GM12878 (cell line): ENCODE measurements at regions not wholly inside any gene's neighbourhood (a gene's known extent, or its start where the extent isn't known, plus 50 kb on each side); places are given as distances from the start of the nearest gene placed in this dataset.

Experiments used
- ATAC-seq: fragments of 200-7000 bp; cut with Tn5 transposase; 3 replicates; pipeline ENCODE4 v1.9.1; 2020; ENCODE audit warnings: mild to moderate bottlenecking, moderate library complexity
- BruUV-seq: library from RNA; stranded (reverse); fragments of 400-500 nt; replicated peaks from 2 replicates; lab custom pipeline; 2021; lab: Mats Ljungman, UMichigan
- CTCF ChIA-PET: fragments of 300-600 bp; sonication (Branson Sonifier 250); formaldehyde crosslinking; extraction: SDS; loops from one replicate; lab custom pipeline; 2021; ENCODE audit warnings: inconsistent platforms; lab: Yijun Ruan, JAX
- POLR2A ChIA-PET: fragments of 350-600 bp; formaldehyde crosslinking; extraction: SDS; loops from one replicate; lab custom pipeline; 2021; ENCODE audit warnings: inconsistent platforms; lab: Charles Lee
- RAD21 ChIA-PET: fragments of 300-600 bp; sonication (Branson Sonifier 250); formaldehyde crosslinking; loops from one replicate; lab custom pipeline; 2023; ENCODE audit warnings: antibody characterized with exemption; ENCODE audit not compliant: unreplicated experiment; lab: Charles Lee
- SMC1A ChIA-PET: fragments of 300-600 bp; sonication (Branson Sonifier 250); formaldehyde crosslinking; loops from one replicate; lab custom pipeline; 2023; ENCODE audit not compliant: unreplicated experiment, uncharacterized antibody; lab: Charles Lee
- DNase-seq: peaks from one replicate; pipeline ENCODE4 v3.0.0-alpha.2; 2011; ENCODE audit warnings: low read depth, low spot score
- FAIRE-seq: peaks from 3 replicates; lab custom pipeline; 2011; peaks lifted over from hg19 to GRCh38; lab: Jason Lieb, UNC
- H2AFZ ChIP-seq: 2 replicates; pipeline ENCODE4 v1.6.0; 2011; ENCODE audit warnings: low read depth, low read length, control low read depth; ENCODE audit not compliant: control insufficient read depth
- H3K27ac ChIP-seq: 2 replicates; pipeline ENCODE4 v1.5.1; 2011; ENCODE audit warnings: control low read depth; ENCODE audit not compliant: control insufficient read depth, insufficient read depth
- H3K27me3 ChIP-seq, 2 experiments: replicated peaks in 1 of 2; 2 replicates each; pipeline versions ENCODE4 v1.6.0 to v1.6.1; 2011; ENCODE audit warnings: low read length in 1 of 2; ENCODE audit not compliant: control insufficient read depth in 2 of 2, insufficient read depth in 2 of 2
- H3K36me3 ChIP-seq, 2 experiments: 2 replicates each; pipeline ENCODE4 v1.5.1; 2011; ENCODE audit warnings: low read length in 1 of 2; ENCODE audit not compliant: control insufficient read depth in 2 of 2, insufficient read depth in 2 of 2
- H3K4me1 ChIP-seq: 2 replicates; pipeline ENCODE4 v1.6.1; 2011; ENCODE audit warnings: mild to moderate bottlenecking, low read length, moderate library complexity, mixed read lengths; ENCODE audit not compliant: control insufficient read depth, insufficient read depth
- H3K4me2 ChIP-seq: 2 replicates; pipeline ENCODE4 v1.6.0; 2011; ENCODE audit warnings: control low read depth; ENCODE audit not compliant: control insufficient read depth, insufficient read depth
- H3K4me3 ChIP-seq: fragments of 200-600 bp; sonication (generic); 2 replicates; pipeline ENCODE4 v1.5.1; 2016
- H3K79me2 ChIP-seq: 2 replicates; pipeline ENCODE4 v1.6.0; 2011; ENCODE audit warnings: low read length; ENCODE audit not compliant: control insufficient read depth, insufficient read depth
- H3K9ac ChIP-seq: 2 replicates; pipeline ENCODE4 v1.8.0; 2011; ENCODE audit warnings: low read length, control low read depth, mixed read lengths; ENCODE audit not compliant: control insufficient read depth, insufficient read depth
- H3K9me3 ChIP-seq: replicated peaks from 3 replicates; pipeline ENCODE4 v1.5.1; 2011; ENCODE audit warnings: mild to moderate bottlenecking, low read length; ENCODE audit not compliant: control insufficient read depth, insufficient read depth
- H4K20me1 ChIP-seq: 2 replicates; pipeline ENCODE4 v1.6.0; 2011; ENCODE audit not compliant: control insufficient read depth, insufficient read depth
- CEBPB ChIP-seq, 2 experiments: fragments of 150-350 bp in 1 of 2; IDR thresholded peaks; 2 replicates each; pipeline ENCODE4 v1.6.1; 2012 to 2014; ENCODE audit warnings: low read depth in 2 of 2, low read length in 2 of 2, borderline replicate concordance in 1 of 2, inconsistent platforms in 1 of 2
- HCFC1 ChIP-seq: fragments of 150-350 bp; IDR thresholded peaks from 2 replicates; pipeline ENCODE4 v1.6.1; 2014; ENCODE audit warnings: low read length
- HDAC2 ChIP-seq: fragments of 200-600 bp; sonication (generic); IDR thresholded peaks from 2 replicates; pipeline ENCODE4 v1.6.1; 2017
- JUND ChIP-seq: IDR thresholded peaks from 2 replicates; pipeline ENCODE4 v1.6.1; 2012; ENCODE audit warnings: low read depth, mild to moderate bottlenecking, low read length, improper control_type of control experiment, moderate library complexity
- KLF5 ChIP-seq: fragments of 450-650 bp; IDR thresholded peaks from 2 replicates; pipeline ENCODE4 v1.6.1; 2014; ENCODE audit warnings: mild to moderate bottlenecking; ENCODE audit not compliant: partially characterized antibody
- NBN ChIP-seq: fragments of 450-650 bp; IDR thresholded peaks from 2 replicates; pipeline ENCODE4 v1.6.1; 2016
- PML ChIP-seq: IDR thresholded peaks from 2 replicates; pipeline ENCODE4 v1.6.1; 2012; ENCODE audit warnings: low read length, inconsistent platforms
- SPI1 ChIP-seq: IDR thresholded peaks from 2 replicates; pipeline ENCODE4 v1.6.1; 2011; ENCODE audit warnings: low read depth, mild to moderate bottlenecking, low read length, moderate library complexity, borderline replicate concordance; ENCODE audit not compliant: insufficient read depth
- SUZ12 ChIP-seq: fragments of 200-600 bp; sonication (generic); IDR thresholded peaks from one replicate; pipeline ENCODE4 v1.6.1; 2018; ENCODE audit warnings: antibody characterized with exemption, mild to moderate bottlenecking; ENCODE audit not compliant: unreplicated experiment
- WRNIP1 ChIP-seq: IDR thresholded peaks from 2 replicates; pipeline ENCODE4 v1.6.1; 2011; ENCODE audit warnings: low read depth, low read length, improper control_type of control experiment, borderline replicate concordance
- WGBS: methylation state at CpG from one replicate; pipeline ENCODE4 v1.1.6; 2016; ENCODE audit warnings: low lambda C conversion rate; ENCODE audit not compliant: insufficient replicate concordance, insufficient coverage; ENCODE audit errors: missing lambda C conversion rate; 5-methylcytosine and 5-hydroxymethylcytosine counted together
- in situ Hi-C: fragments of 300-500 bp; cut with MboI; formaldehyde crosslinking; loops from 9 replicates; pipeline ENCODE4 v1.14.3; 2018; ENCODE audit warnings: mixed read lengths
- intact Hi-C: fragments of 100-400 bp; cut with micrococcal nuclease; formaldehyde crosslinking; loops from one replicate; pipeline ENCODE4 v1.14.2; 2022; ENCODE audit not compliant: unreplicated experiment
- TF ChIP-seq, protein P1 (sequence below): IDR thresholded peaks from 2 replicates; pipeline ENCODE4 v1.6.1; 2012; ENCODE audit warnings: mild to moderate bottlenecking, low read depth, low read length

GRCh38 chr10:109178591-109178990, 744.7 kb downstream of the XPNPEP1 start:
- intact Hi-C loops, result no loop called here
- WGBS, result 0% methylated on average over 1 of the region's 1 CpG

More at GRCh38 chr10:109178591-109178990, 744.7 kb downstream of the XPNPEP1 start:
- RAD21 ChIA-PET, result no interaction called here
- H3K9ac ChIP-seq, result no peak overlapping the region
- ATAC-seq (no peak), FAIRE-seq (no peak)
- H3K27ac ChIP-seq, result no peak overlapping the region
- H3K36me3 ChIP-seq, result no peaks in the 10 kb centered on the region
- H3K27me3 ChIP-seq, result no peaks in the 10 kb centered on the region
- H3K4me2 ChIP-seq, result no peak overlapping the region
- no peak overlapping the region for H2AFZ ChIP-seq
- no peak overlapping the region for H3K4me3 ChIP-seq
- TF ChIP-seq WRNIP1 (no peak), KLF5 (no peak), HDAC2 (no peak), NBN (no peak), PML (no peak), CEBPB (IDR thresholded peaks at IDR 0.05; ENCODE audit: borderline replicate concordance in 1 of 2, low read depth in 2 of 2, low read length in 2 of 2) (no peak), SUZ12 (no peak), SPI1 (no peak), JUND (no peak), HCFC1 (no peak)
- TF ChIP-seq, protein P1, sequence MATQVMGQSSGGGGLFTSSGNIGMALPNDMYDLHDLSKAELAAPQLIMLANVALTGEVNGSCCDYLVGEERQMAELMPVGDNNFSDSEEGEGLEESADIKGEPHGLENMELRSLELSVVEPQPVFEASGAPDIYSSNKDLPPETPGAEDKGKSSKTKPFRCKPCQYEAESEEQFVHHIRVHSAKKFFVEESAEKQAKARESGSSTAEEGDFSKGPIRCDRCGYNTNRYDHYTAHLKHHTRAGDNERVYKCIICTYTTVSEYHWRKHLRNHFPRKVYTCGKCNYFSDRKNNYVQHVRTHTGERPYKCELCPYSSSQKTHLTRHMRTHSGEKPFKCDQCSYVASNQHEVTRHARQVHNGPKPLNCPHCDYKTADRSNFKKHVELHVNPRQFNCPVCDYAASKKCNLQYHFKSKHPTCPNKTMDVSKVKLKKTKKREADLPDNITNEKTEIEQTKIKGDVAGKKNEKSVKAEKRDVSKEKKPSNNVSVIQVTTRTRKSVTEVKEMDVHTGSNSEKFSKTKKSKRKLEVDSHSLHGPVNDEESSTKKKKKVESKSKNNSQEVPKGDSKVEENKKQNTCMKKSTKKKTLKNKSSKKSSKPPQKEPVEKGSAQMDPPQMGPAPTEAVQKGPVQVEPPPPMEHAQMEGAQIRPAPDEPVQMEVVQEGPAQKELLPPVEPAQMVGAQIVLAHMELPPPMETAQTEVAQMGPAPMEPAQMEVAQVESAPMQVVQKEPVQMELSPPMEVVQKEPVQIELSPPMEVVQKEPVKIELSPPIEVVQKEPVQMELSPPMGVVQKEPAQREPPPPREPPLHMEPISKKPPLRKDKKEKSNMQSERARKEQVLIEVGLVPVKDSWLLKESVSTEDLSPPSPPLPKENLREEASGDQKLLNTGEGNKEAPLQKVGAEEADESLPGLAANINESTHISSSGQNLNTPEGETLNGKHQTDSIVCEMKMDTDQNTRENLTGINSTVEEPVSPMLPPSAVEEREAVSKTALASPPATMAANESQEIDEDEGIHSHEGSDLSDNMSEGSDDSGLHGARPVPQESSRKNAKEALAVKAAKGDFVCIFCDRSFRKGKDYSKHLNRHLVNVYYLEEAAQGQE, result no peak
- TF ChIP-seq, all 136 proteins: peak for 0
- Histone ChIP-seq H3K4me1 (no peaks in the 10 kb centered on the region), H3K9me3 (no peaks in the 10 kb centered on the region), H4K20me1 (no peaks in the 10 kb centered on the region), H3K79me2 (no peaks in the 10 kb centered on the region)
- in situ Hi-C loops, result no loop called here
- BruUV-seq, result no TSS peak
- ChIA-PET POLR2A (no interaction called here), CTCF (no interaction called here), SMC1A (interaction anchor here (0.8 to 1.4 kb wide), 2 partner anchors 12 to 22 kb away, joined by 3 to 5 read pairs; no protein-coding TSS in a partner anchor)
- DNase-seq, result no peak
